Activated CD8-positive, alpha-beta T cell treated with anti-CD3 and anti-CD28 coated beads for 36 hours (primary cell): ENCODE measurements at regions not wholly inside any gene's neighbourhood (a gene's known extent, or its start where the extent isn't known, plus 50 kb on each side); places are given as distances from the start of the nearest gene placed in this dataset.

Experiments used
- ATAC-seq: fragments of 200-7000 bp; cut with Tn5 transposase; one replicate; pipeline ENCODE4 v1.10.0; 2021; ENCODE audit warnings: mild to moderate bottlenecking, moderate library complexity
- CTCF ChIA-PET: fragments of 350-600 bp; sonication (Branson Sonifier 250); formaldehyde crosslinking; loops from one replicate; lab custom pipeline; 2021; ENCODE audit warnings: antibody characterized with exemption; lab: Charles Lee
- POLR2A ChIA-PET: fragments of 350-600 bp; sonication (Branson Sonifier 250); formaldehyde crosslinking; loops from one replicate; lab custom pipeline; 2021; ENCODE audit warnings: antibody characterized with exemption; lab: Charles Lee
- DNase-seq: peaks from one replicate; pipeline ENCODE4 v3.0.0-alpha.2; 2020
- H3K27ac Mint-ChIP-seq: one replicate; pipeline ENCODE4 v1.8.0; 2021; ENCODE audit warnings: mild to moderate bottlenecking, mixed read lengths
- H3K27me3 Mint-ChIP-seq: one replicate; pipeline ENCODE4 v1.8.0; 2021; ENCODE audit warnings: mixed read lengths
- H3K36me3 Mint-ChIP-seq: one replicate; pipeline ENCODE4 v1.8.0; 2021; ENCODE audit warnings: low read depth, mixed read lengths
- H3K4me1 Mint-ChIP-seq: one replicate; pipeline ENCODE4 v1.8.0; 2021; ENCODE audit warnings: low read depth, mixed read lengths
- H3K4me3 Mint-ChIP-seq: one replicate; pipeline ENCODE4 v1.8.0; 2021; ENCODE audit warnings: mild to moderate bottlenecking, moderate library complexity, mixed read lengths
- H3K9me3 Mint-ChIP-seq: one replicate; pipeline ENCODE4 v1.8.0; 2021; ENCODE audit warnings: mixed read lengths
- intact Hi-C: fragments of 100-400 bp; cut with micrococcal nuclease; formaldehyde crosslinking; loops from one replicate; pipeline ENCODE4 v1.10.0; 2022
- TF ChIP-seq, protein P1 (sequence below): fragments of 200-600 bp; IDR thresholded peaks from one replicate; pipeline ENCODE4 v1.8.0; 2022; ENCODE audit warnings: antibody characterized with exemption, mild to moderate bottlenecking

DNA sequence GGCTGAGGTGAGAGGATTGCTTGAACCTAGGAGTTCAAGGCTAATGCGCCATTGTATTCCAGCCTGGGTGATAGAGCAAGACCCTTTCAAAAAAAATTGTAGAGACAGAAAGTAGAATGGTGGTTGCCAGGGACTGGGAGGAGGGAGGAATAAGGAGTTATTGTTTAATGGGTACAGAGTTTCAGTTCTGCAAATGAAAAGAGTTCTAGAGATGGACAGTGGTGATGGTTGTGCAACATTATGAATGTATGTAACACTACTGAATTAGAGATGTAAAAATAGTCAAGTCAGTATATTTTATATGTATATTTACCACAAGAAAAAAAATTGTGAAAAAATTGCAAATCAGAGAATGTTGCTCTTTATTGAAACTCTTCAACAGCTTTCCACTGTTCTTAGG is 266.5 kb upstream of the NPY start:
- no peaks in the 10 kb centered on the region for H3K36me3 Mint-ChIP-seq
- intact Hi-C loops, result no loop called here
- H3K4me3 Mint-ChIP-seq, result no peak overlapping the region
- TF ChIP-seq, protein P1, sequence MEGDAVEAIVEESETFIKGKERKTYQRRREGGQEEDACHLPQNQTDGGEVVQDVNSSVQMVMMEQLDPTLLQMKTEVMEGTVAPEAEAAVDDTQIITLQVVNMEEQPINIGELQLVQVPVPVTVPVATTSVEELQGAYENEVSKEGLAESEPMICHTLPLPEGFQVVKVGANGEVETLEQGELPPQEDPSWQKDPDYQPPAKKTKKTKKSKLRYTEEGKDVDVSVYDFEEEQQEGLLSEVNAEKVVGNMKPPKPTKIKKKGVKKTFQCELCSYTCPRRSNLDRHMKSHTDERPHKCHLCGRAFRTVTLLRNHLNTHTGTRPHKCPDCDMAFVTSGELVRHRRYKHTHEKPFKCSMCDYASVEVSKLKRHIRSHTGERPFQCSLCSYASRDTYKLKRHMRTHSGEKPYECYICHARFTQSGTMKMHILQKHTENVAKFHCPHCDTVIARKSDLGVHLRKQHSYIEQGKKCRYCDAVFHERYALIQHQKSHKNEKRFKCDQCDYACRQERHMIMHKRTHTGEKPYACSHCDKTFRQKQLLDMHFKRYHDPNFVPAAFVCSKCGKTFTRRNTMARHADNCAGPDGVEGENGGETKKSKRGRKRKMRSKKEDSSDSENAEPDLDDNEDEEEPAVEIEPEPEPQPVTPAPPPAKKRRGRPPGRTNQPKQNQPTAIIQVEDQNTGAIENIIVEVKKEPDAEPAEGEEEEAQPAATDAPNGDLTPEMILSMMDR, result no peak
- H3K4me1 Mint-ChIP-seq, result no peaks in the 10 kb centered on the region
- POLR2A ChIA-PET, result no interaction called here
- peaks cover 4% of the 10 kb centered on the region for H3K9me3 Mint-ChIP-seq
- DNase-seq, result no peak
- CTCF ChIA-PET, result no interaction called here
- no peak overlapping the region for H3K27ac Mint-ChIP-seq
- H3K27me3 Mint-ChIP-seq, result peaks cover 7% of the 10 kb centered on the region
- no peak for ATAC-seq

GRCh38 chr7:24018331-24018730 is 265.7 kb upstream of the NPY start:
- TF ChIP-seq, protein P1, result no peak
- no peaks in the 10 kb centered on the region for H3K36me3 Mint-ChIP-seq
- intact Hi-C loops, result no loop called here
- ChIA-PET POLR2A (no interaction called here), CTCF (no interaction called here)
- no peak overlapping the region for H3K4me3 Mint-ChIP-seq
- DNase-seq (no peak), ATAC-seq (no peak)
- no peak overlapping the region for H3K27ac Mint-ChIP-seq
- H3K9me3 Mint-ChIP-seq, result no peaks in the 10 kb centered on the region
- H3K27me3 Mint-ChIP-seq, result peaks cover 1% of the 10 kb centered on the region
- H3K4me1 Mint-ChIP-seq, result no peaks in the 10 kb centered on the region

DNA sequence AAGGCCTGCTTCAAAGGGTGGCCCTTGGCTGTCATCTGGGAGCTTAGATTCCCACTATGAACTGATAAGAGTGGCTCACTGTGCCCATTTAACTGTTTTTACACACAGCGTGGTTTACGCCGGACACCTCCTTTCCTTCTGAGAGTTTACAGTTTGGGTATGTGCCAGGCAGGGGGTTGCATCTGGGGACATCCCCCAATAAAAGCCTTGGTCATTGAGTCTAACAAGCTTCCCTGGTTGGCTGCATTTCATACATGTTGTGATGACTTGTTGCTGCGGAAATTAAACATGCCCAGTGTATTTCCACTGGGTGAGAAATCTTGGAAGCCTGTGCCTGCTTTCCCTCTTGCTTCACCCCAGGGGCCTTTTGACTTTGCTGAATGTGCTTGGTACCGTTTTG is 264.1 kb upstream of the NPY start:
- Mint-ChIP-seq H3K4me3 (no peak overlapping the region), H3K27me3 (peaks cover 4% of the 10 kb centered on the region), H3K4me1 (no peaks in the 10 kb centered on the region), H3K9me3 (no peaks in the 10 kb centered on the region), H3K27ac (no peak overlapping the region), H3K36me3 (no peaks in the 10 kb centered on the region)
- POLR2A ChIA-PET, result no interaction called here
- DNase-seq, result no peak
- CTCF ChIA-PET, result no interaction called here
- intact Hi-C loops, result no loop called here
- TF ChIP-seq, protein P1, result no peak
- no peak for ATAC-seq

DNA sequence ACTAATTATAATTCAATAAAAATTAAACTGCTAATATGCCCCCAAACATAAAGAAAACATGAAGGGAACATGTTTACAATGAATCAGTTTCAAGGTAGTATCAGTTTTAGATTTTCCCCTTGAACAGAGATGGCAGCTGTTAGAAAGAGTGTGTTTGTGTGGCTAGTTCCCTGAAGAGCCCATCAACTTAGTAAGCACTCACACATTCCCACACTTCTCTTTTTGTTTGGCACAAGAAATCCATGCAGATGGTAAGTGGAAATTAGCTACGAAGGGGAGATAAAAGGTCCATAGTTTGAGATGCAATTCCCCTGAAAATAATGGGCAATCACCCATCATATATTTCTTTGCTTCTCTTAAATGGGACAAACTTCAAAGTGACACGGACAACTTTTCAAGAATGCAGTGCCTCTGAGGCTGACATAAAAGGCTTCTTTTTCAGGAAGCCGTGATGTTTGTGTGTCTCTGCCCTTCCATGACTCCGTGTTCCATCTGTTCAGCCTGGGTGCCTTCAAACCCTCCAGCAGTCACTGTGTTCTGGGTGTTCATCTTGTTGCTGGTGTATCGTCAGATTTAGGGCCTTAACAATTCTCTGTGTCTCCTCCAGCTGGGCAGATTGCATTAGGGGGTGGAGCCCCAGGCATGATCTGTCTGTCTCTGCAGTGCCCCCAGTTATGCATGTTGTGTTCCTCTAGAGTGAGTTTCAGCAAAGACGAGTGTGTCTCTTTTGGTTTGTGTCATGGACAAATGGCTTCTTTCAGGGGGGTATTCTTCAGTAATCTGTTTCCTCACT is 259.5 kb upstream of the NPY start:
- CTCF ChIA-PET, result no interaction called here

GRCh38 chr7:24025094-24025493 is 258.9 kb upstream of the NPY start:
- no peaks in the 10 kb centered on the region for H3K36me3 Mint-ChIP-seq
- ChIA-PET CTCF (no interaction called here), POLR2A (no interaction called here)
- TF ChIP-seq, protein P1, result no peak
- DNase-seq (no peak), ATAC-seq (no peak)
- no peak overlapping the region for H3K4me3 Mint-ChIP-seq
- H3K27ac Mint-ChIP-seq, result no peak overlapping the region
- peaks cover 6% of the 10 kb centered on the region for H3K27me3 Mint-ChIP-seq
- H3K4me1 Mint-ChIP-seq, result no peaks in the 10 kb centered on the region
- intact Hi-C loops, result no loop called here
- no peaks in the 10 kb centered on the region for H3K9me3 Mint-ChIP-seq

More for the DNA sequence above, 259.5 kb upstream of the NPY start:
- Mint-ChIP-seq H3K36me3 (no peaks in the 10 kb centered on the region), H3K4me1 (no peaks in the 10 kb centered on the region), H3K27me3 (peaks cover 6% of the 10 kb centered on the region), H3K9me3 (no peaks in the 10 kb centered on the region), H3K27ac (no peak overlapping the region), H3K4me3 (no peak overlapping the region)
- DNase-seq, result no peak
- POLR2A ChIA-PET, result no interaction called here
- TF ChIP-seq, protein P1, result no peak
- intact Hi-C loops, result no loop called here
- no peak for ATAC-seq
